ENCODE measurements at regions not wholly inside any gene's neighbourhood (a gene's known extent, or its start where the extent isn't known, plus 50 kb on each side); places are given as distances from the start of the nearest gene placed in this dataset.

DNA sequence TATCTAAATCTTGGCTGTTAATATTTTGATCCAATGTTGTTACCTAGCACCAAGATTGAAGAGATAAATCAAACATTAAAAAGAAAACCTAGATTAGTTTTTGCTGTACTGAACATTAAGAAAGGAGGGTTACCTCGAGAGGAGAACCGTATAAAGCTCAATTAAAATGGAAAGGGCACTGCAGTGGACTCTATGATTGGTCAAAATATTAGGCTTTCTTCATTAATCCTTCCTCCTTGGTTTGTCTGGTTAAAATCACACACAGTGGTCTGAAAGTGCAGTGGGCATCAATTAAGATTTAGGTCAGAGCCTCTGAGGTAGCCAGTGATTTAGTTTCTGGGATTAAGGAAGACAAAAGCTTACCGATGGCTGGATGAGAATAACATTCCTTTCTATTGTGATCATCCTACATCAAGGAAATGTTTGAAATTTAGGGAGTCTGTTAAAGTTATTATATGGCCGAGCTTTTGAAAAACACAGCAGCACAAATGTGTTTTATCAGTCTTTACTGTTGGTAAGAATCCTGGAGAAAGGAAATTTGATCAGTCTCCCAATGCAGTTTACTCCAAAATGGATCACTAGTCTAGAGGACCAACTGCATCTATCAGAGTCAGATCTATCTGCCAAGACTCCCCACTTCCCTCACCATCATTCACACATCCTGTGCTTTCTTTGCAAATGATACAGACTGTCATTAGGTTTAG, 134.6 kb upstream of the NEDD9 start:
- no peaks in the 10 kb centered on the region for H3K27me3 ChIP-seq (ENCODE audit: insufficient read depth, low read length)
- no peak overlapping the region for H3K4me2 ChIP-seq (ENCODE audit: low read length)
- H4K20me1 ChIP-seq (ENCODE audit: insufficient read depth, low read length): no peaks in the 10 kb centered on the region
- no peak overlapping the region for H2AFZ ChIP-seq (ENCODE audit: low read length)
- no peak overlapping the region for H3K9ac ChIP-seq (ENCODE audit: low read length)
- H3K27ac ChIP-seq (ENCODE audit: low read depth, low read length, poor library complexity, severe bottlenecking): no peak overlapping the region
- H3F3A ChIP-seq (ENCODE audit: insufficient read depth, low read length): no peaks in the 10 kb centered on the region
- peaks cover 23% of the 10 kb centered on the region; the same call in 1 of the 2 replicates for H3K36me3 ChIP-seq (ENCODE audit: insufficient read depth, low read length)
- no peaks in the 10 kb centered on the region for H3K9me3 ChIP-seq (ENCODE audit: low read length)
- H3K79me2 ChIP-seq (ENCODE audit: insufficient read depth, low read length): no peaks in the 10 kb centered on the region
- no peaks in the 10 kb centered on the region for H3K9me2 ChIP-seq (ENCODE audit: low read depth, low read length)
- peaks cover 14% of the 10 kb centered on the region for H3K4me1 ChIP-seq (ENCODE audit: insufficient read depth, low read length, severe bottlenecking)
- H3K4me3 ChIP-seq (ENCODE audit: low read depth, low read length, poor library complexity, severe bottlenecking): no peak overlapping the region
- TF ChIP-seq EZH2 (IDR thresholded peaks at IDR 0.05; ENCODE audit: borderline replicate concordance, low read length): no peak
- TF ChIP-seq, protein P1, sequence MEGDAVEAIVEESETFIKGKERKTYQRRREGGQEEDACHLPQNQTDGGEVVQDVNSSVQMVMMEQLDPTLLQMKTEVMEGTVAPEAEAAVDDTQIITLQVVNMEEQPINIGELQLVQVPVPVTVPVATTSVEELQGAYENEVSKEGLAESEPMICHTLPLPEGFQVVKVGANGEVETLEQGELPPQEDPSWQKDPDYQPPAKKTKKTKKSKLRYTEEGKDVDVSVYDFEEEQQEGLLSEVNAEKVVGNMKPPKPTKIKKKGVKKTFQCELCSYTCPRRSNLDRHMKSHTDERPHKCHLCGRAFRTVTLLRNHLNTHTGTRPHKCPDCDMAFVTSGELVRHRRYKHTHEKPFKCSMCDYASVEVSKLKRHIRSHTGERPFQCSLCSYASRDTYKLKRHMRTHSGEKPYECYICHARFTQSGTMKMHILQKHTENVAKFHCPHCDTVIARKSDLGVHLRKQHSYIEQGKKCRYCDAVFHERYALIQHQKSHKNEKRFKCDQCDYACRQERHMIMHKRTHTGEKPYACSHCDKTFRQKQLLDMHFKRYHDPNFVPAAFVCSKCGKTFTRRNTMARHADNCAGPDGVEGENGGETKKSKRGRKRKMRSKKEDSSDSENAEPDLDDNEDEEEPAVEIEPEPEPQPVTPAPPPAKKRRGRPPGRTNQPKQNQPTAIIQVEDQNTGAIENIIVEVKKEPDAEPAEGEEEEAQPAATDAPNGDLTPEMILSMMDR (IDR thresholded peaks at IDR 0.05; ENCODE audit: low read length): no peak

DNA sequence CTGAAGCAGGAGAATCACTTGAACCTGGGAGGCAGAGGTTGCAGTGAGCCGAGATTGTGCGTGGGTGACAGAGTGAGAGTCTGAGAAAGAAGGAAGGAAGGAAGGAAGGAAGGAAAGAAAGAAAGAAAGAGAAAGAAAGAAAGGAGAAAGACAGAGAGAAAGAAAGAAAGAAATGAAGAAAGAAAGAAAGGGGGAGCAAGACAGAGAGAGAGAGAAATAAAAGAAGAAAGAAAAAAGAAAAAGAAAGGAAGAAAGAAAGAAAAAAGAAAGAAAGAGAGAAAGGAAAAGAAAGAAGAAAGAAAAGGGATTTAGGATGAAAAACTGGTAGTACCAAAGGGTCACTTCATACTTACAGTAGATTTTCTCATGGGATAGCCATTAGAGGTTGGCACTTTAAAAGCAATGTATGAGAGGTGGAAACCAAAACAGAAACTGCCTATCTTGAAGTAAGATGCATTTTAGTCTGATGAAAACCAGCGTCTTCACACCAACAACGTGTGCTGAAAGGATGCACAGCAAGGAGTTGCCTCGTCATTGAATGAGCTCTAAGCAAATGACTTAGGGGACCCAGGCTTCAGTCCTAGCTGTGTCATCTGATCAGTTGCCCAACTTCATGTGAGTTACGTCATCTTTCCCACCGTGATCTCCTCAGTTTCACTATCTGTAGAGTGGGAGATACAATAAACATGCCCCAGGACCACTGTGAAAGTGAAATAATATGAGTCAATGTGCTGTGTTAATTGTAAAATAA, 133.9 kb upstream of the NEDD9 start:
- Histone ChIP-seq H3K27ac (ENCODE audit: low read depth, low read length, poor library complexity, severe bottlenecking) (no peak overlapping the region), H3K9ac (ENCODE audit: low read length) (no peak overlapping the region)

DNA sequence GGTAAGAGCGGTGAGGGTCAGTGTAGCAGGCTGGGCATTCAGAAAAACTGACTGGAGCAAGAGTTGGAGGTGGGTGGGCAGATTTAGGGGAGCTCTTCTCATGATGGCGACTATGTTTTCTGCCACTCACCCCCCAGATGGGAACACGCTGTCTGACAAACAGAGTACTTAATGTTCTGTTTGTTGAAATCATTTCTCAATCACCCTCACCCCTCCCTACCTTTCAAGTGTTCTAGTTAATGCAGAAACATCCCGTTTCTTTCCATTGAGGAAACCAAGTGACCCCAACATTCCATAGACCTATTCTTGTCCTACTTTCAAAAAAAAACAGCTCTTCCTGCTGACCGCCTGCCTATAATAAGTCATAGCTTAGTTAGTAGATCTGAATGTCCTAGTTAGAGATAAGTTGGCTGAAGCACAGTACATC, 132.5 kb upstream of the NEDD9 start:
- Histone ChIP-seq H3K36me3 (ENCODE audit: insufficient read depth, low read length) (peaks cover 36% of the 10 kb centered on the region), H3K9ac (ENCODE audit: low read length) (no peak overlapping the region), H3F3A (ENCODE audit: insufficient read depth, low read length) (no peaks in the 10 kb centered on the region), H3K4me1 (ENCODE audit: insufficient read depth, low read length, severe bottlenecking) (peaks cover 14% of the 10 kb centered on the region), H3K4me2 (ENCODE audit: low read length) (no peak overlapping the region), H3K27ac (ENCODE audit: low read depth, low read length, poor library complexity, severe bottlenecking) (no peak overlapping the region), H3K9me2 (ENCODE audit: low read depth, low read length) (no peaks in the 10 kb centered on the region), H3K9me3 (ENCODE audit: low read length) (no peaks in the 10 kb centered on the region), H3K27me3 (ENCODE audit: insufficient read depth, low read length) (no peaks in the 10 kb centered on the region), H2AFZ (ENCODE audit: low read length) (no peak overlapping the region), H4K20me1 (ENCODE audit: insufficient read depth, low read length) (no peaks in the 10 kb centered on the region), H3K79me2 (ENCODE audit: insufficient read depth, low read length) (no peaks in the 10 kb centered on the region), H3K4me3 (ENCODE audit: low read depth, low read length, poor library complexity, severe bottlenecking) (no peak overlapping the region)
- TF ChIP-seq, protein P1 (IDR thresholded peaks at IDR 0.05; ENCODE audit: low read length): no peak
- TF ChIP-seq EZH2 (IDR thresholded peaks at IDR 0.05; ENCODE audit: borderline replicate concordance, low read length): no peak

More for the DNA sequence above, 133.9 kb upstream of the NEDD9 start:
- Histone ChIP-seq H3K9me2 (ENCODE audit: low read depth, low read length) (no peaks in the 10 kb centered on the region), H3K4me1 (ENCODE audit: insufficient read depth, low read length, severe bottlenecking) (peaks cover 14% of the 10 kb centered on the region), H3K27me3 (ENCODE audit: insufficient read depth, low read length) (no peaks in the 10 kb centered on the region), H3K9me3 (ENCODE audit: low read length) (no peaks in the 10 kb centered on the region), H3K4me2 (ENCODE audit: low read length) (no peak overlapping the region), H3F3A (ENCODE audit: insufficient read depth, low read length) (no peaks in the 10 kb centered on the region), H2AFZ (ENCODE audit: low read length) (no peak overlapping the region), H4K20me1 (ENCODE audit: insufficient read depth, low read length) (no peaks in the 10 kb centered on the region), H3K36me3 (ENCODE audit: insufficient read depth, low read length) (peaks cover 26% of the 10 kb centered on the region; the same call in 1 of the 2 replicates), H3K79me2 (ENCODE audit: insufficient read depth, low read length) (no peaks in the 10 kb centered on the region), H3K4me3 (ENCODE audit: low read depth, low read length, poor library complexity, severe bottlenecking) (no peak overlapping the region)
- no peak for TF ChIP-seq EZH2 (IDR thresholded peaks at IDR 0.05; ENCODE audit: borderline replicate concordance, low read length)
- TF ChIP-seq, protein P1 (IDR thresholded peaks at IDR 0.05; ENCODE audit: low read length): no peak
